Activated CD4-positive, alpha-beta T cell treated with anti-CD3 and anti-CD28 coated beads, Interleukin-2, Interleukin-6, amounts not matched to agents 100 ng/mL and 50 ng/mL, durations not matched to agents 16 hours and 8 hours (primary cell): ENCODE measurements at regions not wholly inside any gene's neighbourhood (a gene's known extent, or its start where the extent isn't known, plus 50 kb on each side); places are given as distances from the start of the nearest gene placed in this dataset.
"Not testable (repeated sequence)": the region's sequence is repeated elsewhere in the genome, so short reads cannot be mapped to it uniquely, and the experiment has no call there.

Source experiments
- DNase-seq: peaks from one replicate; pipeline ENCODE4 v3.0.0-alpha.2; 2020

DNA sequence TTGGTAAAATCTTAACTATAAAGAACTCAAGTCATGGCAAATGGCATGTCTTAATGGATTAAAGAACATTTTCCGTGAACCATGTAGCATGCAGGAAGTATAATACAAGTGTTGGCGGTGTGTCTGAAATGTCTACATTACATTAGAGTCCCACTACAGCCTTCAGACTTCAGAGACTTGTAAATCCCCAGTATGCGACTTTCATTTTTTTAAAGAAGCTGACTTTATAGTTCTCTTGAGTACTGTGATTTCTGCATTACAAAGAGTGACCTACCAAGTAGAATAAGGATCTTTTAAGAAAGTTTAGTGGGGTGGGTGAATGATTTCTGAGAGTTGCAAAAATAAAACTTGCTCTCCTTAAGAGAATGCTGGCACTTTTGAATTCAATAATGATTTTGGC is 140.7 kb upstream of the FN1 start:
- no peak for DNase-seq

DNA sequence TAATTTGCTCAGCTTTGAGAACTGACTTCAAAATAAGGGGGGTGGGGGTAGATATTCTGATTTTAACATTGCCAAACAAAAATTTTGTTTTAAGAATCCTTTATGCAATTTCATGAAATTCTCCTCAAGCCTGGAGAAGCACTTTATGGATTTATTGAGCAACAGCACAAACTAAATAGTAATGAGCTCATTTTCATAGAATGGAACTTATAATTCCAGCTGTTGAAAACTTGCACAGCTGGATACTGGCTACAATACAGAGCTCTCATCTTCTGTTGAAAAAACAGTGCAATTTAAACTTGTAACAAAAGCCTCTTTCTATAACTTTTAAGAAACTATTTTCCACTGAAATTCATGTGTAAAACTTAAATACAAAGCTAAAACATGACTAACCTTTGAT is 137.6 kb upstream of the FN1 start:
- DNase-seq: no peak

DNA sequence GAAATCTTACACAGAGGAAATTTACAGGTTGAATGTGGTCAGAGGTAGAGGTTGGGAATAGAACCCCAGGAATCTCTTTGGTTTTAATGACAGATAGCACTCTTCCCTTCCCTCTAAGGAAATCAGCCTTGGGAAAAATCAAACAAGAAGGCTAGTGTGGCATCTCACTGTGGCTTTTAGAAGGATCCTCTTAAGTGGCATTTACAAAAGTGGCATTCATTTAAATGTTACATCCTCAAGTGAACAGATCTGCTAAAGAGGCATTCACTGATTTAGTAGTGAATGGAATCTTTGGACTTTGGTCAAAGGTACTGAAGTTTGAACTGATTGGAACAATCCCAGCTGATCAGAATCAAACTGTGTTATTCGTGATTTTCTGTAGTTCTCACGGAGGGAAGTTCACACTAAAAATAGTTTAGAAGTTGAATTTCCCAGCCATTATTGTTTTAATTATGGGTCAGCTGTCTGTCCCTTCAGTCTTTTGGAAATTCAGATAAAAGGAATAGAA is 136.5 kb upstream of the FN1 start:
- no peak for DNase-seq

DNA sequence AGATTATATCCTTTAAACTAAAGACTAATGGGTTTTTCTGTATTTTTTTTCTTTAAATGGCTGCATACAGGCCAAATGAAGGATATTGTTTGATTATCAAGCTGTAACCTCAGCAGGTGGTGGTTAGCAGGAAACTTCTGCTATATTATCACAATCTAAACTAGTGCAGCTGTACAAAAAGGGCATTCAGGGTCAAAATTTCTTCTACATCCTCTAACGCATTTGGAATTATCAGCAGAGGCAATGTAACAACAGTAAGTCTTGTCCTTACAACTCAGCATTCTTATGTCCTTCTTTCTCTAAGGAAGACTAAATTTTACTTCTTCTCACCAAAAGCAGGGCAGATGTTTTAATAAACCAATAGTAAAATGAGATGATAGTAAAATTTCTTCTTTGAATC is 135.8 kb upstream of the FN1 start:
- DNase-seq: no peak

DNA sequence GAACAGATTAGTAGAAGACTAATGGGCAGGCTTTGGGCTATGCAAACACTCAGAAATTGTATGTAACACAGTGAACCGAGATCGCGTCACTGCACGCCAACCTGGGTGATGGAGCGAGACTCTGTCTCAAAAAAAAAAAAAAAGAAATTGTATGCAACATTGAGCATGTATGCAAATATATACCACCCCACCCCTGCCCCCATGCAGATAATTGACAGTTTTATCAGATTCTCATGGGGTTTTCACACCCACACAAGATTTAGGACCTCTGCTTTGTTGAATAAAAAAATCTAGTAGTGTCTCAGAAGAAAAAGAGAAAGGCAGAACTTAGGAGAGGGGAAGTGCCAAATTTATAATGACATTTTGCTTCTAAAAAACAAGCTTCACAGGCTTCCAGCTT is 131.6 kb upstream of the FN1 start:
- DNase-seq: no peak

DNA sequence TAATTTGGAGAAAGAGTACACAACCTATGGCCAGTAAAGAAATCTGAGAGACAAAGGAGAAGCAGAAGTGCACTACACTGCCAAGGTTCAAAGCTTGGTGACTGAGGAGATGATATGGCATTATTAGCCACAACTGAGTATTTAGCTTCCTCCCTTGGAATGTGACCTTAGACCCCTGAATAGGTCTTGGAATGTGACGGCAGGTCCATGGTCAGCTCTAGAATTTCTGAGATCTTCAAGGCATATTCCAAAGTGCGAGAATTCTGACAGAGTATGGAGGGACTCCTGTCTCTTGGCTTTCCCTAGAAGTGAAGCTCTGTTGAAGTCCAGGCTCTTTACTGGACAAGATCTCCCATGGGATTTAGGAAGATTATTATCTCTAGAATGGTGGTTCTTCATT is 130.0 kb upstream of the FN1 start:
- DNase-seq: no peak

DNA sequence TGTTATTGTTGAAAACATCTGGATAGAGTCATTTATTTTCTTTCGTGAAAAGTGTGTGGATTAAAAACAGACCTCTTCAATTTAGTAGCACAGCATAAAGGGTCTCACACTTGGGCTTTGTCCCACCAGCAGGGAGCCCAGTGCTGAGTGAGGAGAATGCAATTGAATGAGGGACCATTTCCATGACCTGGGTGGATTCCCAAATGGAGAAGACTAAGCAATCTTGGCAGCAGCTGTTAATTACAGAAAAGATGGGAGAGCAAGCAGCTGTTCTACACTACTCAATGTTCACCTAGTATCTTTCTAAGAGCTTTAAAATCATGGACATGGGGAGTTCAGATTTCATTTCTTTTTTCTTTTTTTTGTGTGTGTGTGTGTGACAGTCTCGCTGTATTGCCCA is 121.8 kb upstream of the FN1 start:
- no peak for DNase-seq

DNA sequence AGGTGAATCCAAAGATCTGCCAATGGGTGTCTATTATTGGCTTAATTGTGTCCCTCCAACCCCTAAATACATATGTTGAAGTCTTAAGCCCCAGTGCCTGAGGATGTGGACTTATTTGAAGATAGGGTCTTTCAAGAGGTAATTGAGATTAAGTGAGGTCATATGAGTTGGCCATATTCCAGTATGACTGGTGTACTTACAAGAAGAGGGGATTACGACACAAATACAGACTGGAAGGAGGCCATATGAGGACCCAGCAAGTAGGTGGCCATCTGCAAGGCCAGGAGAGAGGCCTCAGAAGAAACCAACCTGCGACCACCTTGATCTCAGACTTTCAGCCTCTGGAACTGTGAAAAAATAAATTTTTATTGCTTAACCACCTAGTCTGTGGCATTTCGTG is 121.1 kb upstream of the FN1 start:
- no peak for DNase-seq

DNA sequence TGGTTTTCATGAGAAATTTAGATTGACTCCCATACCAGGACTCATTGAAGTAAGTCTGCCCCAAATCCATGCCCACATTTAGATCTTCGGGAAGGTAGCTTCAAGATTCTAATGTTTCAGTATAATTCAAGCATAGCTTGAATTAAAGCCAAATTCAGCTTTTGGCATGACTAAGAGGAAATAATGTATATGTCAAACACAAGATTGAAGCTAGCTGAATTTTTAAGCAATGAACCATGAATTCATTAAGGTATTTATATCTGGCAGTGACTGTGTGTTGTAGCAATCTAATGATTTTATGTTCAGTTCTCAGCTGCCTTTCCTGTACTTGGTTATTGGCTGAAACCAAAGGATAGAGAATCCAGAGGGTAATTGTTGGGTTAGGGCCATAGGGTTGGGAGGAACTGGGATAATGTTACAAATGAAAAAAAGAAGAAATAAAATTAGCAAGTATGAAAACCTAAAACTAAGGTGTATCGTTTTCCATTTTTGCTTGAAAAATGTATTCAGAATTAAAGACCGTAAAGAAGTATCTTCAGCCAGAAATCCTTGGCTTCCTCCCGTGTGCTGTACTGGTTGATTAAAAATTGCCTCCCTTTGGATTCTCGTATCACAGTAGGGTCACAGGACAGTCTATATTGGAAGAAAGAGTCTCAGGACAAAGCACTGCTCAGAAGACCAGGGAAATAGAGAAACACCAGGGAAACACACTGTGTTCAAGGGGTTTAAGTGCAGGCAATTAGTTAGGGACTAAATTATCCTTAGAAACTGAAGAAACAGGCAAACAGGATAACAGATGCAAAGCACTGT is 119.0 kb upstream of the FN1 start:
- no peak for DNase-seq

DNA sequence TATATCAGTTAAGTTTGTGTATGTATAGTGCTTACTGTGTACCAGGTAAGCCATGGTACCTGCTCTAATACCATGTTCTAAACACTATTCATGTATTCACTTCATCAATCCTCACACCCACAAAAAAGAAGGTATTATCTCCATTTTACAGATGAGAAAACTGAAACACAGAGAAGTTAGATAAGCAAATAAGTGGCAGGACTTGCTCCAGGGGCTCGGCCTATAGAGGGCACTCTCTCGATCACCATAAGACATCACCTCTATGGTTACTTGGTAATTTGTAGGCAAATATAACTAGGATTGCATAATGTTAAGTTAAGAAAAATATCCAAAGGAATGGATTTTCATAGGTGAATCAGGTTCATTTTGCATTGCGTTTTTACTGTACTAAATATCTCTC is 118.1 kb upstream of the FN1 start:
- no peak for DNase-seq

DNA sequence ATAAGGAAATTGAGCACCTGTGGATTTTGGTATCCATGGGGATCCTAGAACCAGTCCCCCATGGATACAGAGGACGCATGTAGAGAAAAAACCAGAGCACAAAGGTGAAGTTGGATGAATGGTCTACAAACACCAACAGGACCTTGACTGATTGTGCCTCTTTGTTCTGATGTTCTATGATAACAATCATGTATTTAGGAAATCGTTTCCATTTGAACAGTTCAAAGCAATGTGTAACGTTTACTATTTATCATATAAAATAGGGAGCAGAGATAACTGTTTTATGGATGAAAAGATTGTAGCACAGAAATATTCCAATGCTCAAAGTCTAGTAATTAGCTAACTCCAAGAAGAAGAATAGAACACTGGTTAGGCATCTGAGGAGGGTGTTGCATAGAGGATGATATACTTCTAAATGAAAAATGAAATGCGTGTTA is 116.3 kb upstream of the FN1 start:
- no peak for DNase-seq

DNA sequence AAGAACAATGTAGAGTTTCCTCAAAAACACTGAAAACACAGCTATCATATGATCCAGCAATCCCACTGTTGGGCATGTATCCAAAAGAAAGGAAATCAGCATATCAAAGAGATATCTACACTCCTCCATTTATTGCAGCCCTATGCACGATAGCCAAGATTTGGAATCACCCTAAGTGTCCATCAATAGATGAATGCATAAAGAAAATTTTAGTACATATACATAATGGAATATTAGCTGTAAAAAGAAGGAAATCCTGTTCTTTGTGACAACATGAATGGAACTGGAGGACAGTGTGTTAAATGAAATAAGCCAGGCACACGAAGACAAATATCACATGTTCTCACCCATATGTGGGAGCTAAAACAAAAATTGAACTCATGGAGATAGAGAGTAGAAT is 114.5 kb upstream of the FN1 start:
- DNase-seq: no peak

DNA sequence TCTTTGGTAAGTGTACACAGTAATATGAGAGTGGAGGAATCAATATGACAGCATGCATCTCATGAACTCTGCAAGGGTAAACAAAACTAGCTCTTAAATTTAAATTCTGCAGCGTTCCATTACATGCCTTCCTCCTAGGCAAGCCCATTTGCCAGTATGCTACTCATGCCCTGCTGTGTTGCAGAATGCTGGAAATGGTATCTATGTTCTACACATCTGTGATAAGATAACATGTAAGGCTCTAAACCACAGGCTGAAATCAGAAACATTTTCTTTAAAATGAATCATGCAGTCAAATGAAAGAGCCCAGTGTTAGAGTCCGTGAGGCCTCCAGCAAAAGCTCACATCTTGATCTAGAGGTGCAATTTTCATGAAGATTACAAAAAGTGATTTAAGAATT is 112.8 kb upstream of the FN1 start:
- no peak for DNase-seq

DNA sequence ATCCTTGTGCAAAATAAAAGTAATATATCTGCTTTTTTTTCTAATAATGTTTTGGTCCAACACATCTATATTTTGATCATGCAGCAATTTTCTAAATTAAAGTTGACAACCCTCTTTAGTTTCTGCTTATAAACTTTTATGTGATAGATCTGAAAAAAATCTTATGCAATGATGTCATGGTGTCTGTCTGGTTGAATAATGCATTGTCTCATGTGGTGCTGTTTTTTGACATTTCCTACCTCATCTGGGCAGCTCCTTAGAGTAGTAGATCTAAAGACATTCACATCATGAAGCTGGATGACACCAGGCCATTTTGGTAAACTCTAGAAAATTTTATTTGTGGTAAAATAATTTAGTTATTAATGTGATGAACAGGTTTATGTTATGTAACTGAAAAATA is 106.8 kb upstream of the FN1 start:
- DNase-seq: no peak

DNA sequence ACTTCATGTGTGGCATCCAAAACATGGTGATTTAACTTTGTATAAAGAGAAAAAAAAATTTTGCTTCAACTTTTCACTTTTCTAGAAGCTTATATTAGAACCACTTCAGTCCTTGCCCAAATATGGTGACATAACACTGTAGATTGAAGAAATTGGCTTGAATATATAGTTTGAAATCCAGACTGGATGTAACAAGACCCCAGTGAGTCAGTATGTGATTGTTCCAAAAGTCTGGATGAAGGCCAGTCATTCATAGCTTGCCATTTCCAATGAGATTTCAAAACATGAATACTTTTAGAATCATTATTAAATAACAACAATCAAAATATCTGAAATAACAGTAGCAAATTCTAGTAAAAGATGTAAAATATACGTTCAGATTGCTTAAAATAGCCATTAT is 104.8 kb upstream of the FN1 start:
- DNase-seq: no peak

DNA sequence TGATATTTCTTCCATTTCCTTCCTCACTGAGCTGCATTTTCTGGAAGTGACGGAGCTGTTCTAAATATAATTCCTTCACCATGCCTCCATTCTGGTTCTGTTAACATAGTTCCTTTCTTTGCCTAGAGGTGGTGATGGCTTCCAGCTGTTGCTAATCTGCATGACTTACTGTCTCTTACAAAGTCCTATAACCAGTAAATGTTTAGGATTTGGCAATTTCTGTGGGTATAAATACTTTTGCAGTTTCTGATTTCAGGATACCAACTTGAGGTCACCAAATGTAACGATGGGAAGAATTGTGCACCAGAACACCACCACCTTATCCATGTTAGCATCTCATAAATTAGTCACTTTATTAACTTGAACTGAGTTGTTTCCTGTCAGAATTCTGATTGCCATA is 101.7 kb upstream of the FN1 start:
- no peak for DNase-seq

DNA sequence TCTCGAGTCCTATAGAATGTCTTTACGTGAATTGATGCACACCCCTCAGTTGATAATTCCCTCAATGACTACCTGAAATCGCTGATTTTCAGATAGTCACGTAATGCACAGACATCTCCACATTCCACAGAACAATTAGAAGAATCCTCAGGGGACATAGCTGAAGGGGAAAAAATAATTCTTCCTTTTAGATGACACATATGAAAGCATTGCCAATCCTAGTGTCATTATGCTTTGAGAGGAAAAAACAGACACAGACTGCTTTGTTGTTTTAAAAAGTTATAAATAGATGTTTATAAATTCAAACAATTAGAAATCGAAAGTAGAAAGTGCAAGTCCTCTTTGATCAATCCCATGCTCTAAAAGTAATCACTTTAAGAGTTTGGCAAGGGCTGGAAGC is 100.6 kb upstream of the FN1 start:
- DNase-seq: no peak

DNA sequence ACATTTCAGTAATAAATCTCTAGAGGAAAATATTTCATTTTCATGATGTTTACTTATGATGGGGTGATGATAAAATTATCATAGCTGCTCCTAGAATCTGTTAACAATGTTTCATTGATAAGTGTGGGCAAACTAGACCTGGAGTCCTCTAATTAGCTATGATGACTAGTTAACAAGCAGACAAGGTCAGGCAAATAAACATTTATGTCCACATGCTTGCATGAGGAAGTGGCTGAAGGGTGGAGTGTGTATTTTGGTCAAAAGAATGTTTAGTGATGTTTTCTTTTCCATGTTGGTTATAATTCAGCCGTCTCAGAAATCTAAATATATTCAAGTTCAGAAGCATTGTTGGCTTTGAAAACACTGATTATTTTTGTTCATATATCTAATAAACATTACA is 99.9 kb upstream of the FN1 start:
- no peak for DNase-seq

DNA sequence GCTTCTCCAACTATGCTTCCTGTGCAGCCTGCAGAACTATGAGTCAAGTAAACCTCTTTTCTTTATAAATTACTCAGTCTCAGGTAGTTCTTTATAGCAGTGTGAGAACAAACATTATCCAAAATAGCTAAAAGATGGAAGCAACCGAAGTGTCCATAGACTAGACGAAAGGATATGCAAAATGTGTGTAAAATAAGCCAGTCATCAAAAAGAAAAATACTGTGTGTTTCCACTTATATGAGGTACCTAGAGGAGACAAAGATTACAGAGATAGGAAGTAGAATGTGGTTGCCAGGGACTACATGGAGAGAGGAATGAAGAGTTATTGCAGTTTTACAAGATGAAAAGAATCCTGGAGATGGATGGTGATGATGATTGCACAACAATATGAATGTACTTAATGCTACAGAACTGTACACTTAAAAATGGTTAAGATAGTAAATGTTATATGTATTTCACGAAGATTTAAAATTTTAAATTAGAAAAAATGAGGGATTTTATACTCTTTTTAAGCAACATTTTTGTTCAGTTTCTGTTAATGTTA is 99.3 kb upstream of the FN1 start:
- no peak for DNase-seq

DNA sequence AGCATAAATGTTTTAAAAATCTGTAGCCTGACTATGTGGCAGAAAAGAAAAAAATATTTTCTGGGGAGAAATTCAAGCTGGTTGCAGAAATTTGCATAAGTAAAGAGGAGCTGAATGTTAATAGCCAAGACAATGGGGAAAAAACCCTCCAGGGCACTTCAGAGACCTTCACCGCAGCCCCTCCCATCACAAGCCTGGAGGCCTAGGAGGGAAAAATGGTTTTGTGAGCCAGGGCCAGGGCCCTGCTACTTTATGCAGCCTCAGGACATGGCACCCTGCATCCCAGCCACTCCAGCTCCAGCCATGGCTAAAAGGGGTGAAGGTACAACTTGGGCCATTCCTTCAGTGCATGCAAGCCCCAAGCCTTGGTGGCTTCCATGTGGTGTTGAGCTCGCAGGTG is 97.8 kb upstream of the FN1 start:
- not testable (repeated sequence) for DNase-seq

DNA sequence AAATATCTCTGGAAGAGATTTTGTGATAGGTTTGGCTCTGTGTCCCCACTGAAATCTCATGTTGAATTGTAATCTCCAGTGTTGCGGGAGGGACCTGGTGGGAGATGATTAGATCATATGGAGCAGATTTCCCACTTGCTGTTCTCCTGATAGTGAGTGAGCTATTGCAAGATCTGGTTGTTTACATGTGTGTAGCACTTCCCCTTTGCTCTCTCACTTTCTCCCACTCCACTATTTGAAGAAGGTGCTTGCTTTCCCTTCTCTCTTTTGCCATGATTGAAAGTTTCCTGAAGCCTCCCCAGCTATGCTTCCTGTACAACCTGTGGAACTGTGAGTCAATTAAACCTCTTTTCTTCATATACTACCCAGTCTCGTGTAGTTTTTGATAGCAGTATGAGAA is 97.0 kb upstream of the FN1 start:
- no peak for DNase-seq

DNA sequence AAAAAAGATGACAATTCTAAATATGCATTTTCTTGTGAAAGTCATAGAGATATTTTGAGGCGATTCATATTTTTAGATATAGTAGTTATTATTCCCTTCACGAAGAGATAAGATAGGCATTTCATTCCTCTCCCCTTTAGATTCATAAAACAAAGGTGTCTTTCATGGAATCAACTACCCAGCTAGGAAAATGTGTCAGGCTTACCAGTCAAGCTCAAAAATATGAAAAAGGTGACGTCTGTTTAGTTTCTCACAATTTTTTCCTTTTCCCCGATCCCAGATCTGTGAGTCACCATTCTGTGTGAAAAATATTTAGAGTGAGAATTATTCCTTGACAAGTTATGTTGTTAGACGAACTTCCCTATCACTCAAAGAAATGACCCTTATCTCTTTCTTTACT is 95.4 kb upstream of the FN1 start:
- no peak for DNase-seq

DNA sequence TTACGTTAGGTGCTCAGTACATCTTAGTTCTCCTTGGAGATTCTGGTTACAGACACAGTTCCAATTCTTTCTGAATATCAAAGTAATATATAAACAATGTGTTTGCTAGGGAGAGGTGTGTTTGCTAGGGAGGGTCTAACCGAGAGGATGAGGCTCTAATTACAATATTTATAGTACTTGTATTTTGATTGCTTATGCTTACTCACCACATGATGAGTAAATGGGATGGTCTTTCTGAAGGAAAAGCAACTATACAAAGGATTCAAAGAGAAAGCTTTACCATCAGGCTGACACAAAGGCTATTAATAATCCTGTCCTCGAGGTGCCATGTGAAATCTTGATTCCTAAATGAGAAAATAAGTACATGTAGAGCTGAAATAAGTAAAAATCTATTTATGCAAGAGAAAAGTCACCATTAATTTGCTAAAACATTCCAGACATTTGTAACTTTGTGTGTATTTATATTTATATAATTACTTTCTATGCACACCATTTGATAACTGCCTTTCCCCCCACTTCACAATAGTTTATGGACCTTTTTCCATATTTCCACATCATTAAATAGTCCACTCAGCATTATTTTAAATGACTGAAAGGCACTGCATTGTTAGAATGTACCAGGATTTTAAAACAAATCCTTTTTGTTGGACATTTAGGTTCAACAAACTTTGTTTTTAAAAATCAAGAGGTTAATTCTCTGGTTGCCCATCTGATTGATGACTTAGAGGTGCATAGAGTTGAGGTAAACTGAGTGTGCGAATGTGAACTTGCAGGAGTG is 94.5 kb upstream of the FN1 start:
- DNase-seq: no peak

DNA sequence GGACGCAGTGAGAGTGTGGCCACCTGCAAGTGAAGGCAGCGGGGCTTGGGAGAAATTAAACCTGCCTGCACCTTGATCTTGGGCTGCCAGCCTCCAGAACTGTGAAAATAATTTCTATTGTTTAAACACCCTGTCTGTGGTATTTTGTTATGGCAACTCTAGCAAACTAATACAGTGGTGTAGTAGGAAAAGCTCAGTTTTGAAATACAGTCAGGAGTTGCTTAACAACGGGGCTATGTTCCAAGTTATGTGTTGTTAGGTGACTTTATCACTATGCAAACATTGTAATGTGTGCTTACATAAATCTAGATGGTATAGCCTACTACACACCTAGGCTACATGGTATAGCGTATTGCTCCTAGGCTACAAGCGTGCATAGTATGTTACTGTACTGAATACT is 93.4 kb upstream of the FN1 start:
- no peak for DNase-seq
